HEK293T (cell line): ENCODE measurements at regions not wholly inside any gene's neighbourhood (a gene's known extent, or its start where the extent isn't known, plus 50 kb on each side); places are given as distances from the start of the nearest gene placed in this dataset.

Source experiments
- BHLHE40 ChIP-seq: fragments of 450-650 bp; IDR thresholded peaks from 2 replicates; pipeline ENCODE4 v1.6.1; 2016; ENCODE audit warnings: mild to moderate bottlenecking, moderate library complexity, borderline replicate concordance
- ELF4 ChIP-seq: fragments of 450-650 bp; IDR thresholded peaks from 2 replicates; pipeline ENCODE4 v1.6.1; 2017; ENCODE audit warnings: antibody characterized with exemption
- FOXA1 ChIP-seq: fragments of 450-650 bp; IDR thresholded peaks from 2 replicates; pipeline ENCODE4 v1.6.1; 2016; ENCODE audit warnings: mild to moderate bottlenecking
- FOXK2 ChIP-seq: fragments of 450-650 bp; IDR thresholded peaks from 2 replicates; pipeline ENCODE4 v1.6.1; 2016; ENCODE audit warnings: mild to moderate bottlenecking
- FOXM1 ChIP-seq: fragments of 450-650 bp; IDR thresholded peaks from 2 replicates; pipeline ENCODE4 v1.6.1; 2017; ENCODE audit warnings: mild to moderate bottlenecking, borderline replicate concordance
- HDGF ChIP-seq: fragments of 450-650 bp; IDR thresholded peaks from 2 replicates; pipeline ENCODE4 v1.6.1; 2017; ENCODE audit warnings: antibody characterized with exemption, borderline replicate concordance
- L3MBTL2 ChIP-seq: fragments of 450-650 bp; conservative IDR thresholded peaks from 2 replicates; pipeline ENCODE4 v1.6.1; 2016; ENCODE audit warnings: mild to moderate bottlenecking
- NFRKB ChIP-seq: fragments of 450-650 bp; IDR thresholded peaks from 2 replicates; pipeline ENCODE4 v1.6.1; 2016; ENCODE audit warnings: mild to moderate bottlenecking, moderate library complexity
- SP1 ChIP-seq: fragments of 450-650 bp; IDR thresholded peaks from 2 replicates; pipeline ENCODE4 v1.6.1; 2017
- SUZ12 ChIP-seq: fragments of 450-650 bp; IDR thresholded peaks from 2 replicates; pipeline ENCODE4 v1.6.1; 2016; ENCODE audit warnings: mild to moderate bottlenecking
- TARDBP ChIP-seq: fragments of 450-650 bp; IDR thresholded peaks from 2 replicates; pipeline ENCODE4 v1.6.1; 2016
- ZNF384 ChIP-seq: fragments of 450-650 bp; IDR thresholded peaks from 2 replicates; pipeline ENCODE4 v1.6.1; 2016

DNA sequence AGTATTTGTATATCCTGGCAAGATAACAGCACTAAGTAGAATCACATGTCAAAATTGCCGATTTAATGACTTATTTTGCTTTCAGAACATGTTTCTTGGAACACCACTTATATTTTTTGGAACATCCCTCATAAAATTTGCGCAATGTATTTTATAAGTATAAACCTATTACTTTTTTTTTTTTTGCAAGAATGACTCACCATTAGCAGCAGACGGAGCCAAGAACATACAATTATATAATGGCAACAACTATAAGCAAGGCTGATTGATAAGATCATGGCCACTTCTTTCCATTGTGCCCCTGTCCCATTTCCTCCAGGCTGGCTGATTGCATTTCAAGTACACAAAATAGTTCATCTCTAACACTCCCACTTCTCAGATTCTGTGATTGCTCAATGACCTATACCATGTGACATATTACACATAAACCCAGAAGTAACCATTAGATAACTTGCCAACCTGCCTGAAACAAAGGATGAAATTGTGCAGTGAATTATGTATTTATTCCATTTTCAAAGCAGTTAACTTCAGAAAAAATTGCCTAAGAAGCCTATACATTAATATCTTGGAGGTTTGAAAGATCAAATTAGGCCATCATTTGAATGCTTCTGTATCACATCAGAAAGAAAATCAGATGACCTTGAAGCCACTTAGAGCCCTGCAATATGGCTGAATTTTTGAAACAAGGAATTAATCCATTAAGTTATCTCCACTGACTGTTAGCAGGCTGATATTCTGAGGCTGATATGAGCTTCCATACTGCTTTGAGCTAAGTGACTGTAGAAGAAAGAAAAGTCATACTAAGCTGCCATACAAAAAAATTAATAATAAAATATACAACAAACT, 77.8 kb upstream of the PRMT6 start:
- TF ChIP-seq TARDBP (no peak), HDGF (no peak), SP1 (no peak), SUZ12 (no peak), FOXM1 (no peak), BHLHE40 (no peak), FOXK2 (no peak), ELF4 (no peak), ZNF384 (no peak), FOXA1 (no peak), L3MBTL2 (no peak), NFRKB (no peak)
